OCI-LY3 (cell line): ENCODE measurements at regions not wholly inside any gene's neighbourhood (a gene's known extent, or its start where the extent isn't known, plus 50 kb on each side); places are given as distances from the start of the nearest gene placed in this dataset.

ENCODE experiments used
- H2AFZ ChIP-seq: fragments of 200-600, 300-600 bp; shearing (Covaris generic); 2 replicates; pipeline ENCODE4 v1.6.0; 2014; ENCODE audit warnings: antibody characterized with exemption, low read depth, low read length
- H3K27ac ChIP-seq: fragments of 200-600, 300-600 bp; sonication (generic); 2 replicates; pipeline ENCODE4 v1.5.1; 2014; ENCODE audit warnings: mild to moderate bottlenecking, low read length, moderate library complexity, mixed read lengths
- H3K27me3 ChIP-seq: fragments of 200-600, 300-600 bp; sonication (generic); 2 replicates; pipeline ENCODE4 v1.6.1; 2014; ENCODE audit warnings: low read depth, low read length, mixed read lengths
- H3K36me3 ChIP-seq: fragments of 200-600, 300-600 bp; sonication (generic); replicated peaks from 2 replicates; pipeline ENCODE3; 2014; ENCODE audit warnings: low read depth, low read length, mixed read lengths
- H3K4me1 ChIP-seq: fragments of 300-600, 200-600 bp; sonication (generic); 2 replicates; pipeline ENCODE4 v1.6.1; 2014; ENCODE audit warnings: low read length, mixed read lengths
- H3K4me2 ChIP-seq: fragments of 200-600, 300-600 bp; sonication (generic); 2 replicates; pipeline ENCODE4 v1.6.1; 2014; ENCODE audit warnings: low read length, mixed read lengths
- H3K4me3 ChIP-seq: fragments of 300-600, 200-600 bp; sonication (generic); 2 replicates; pipeline ENCODE4 v1.5.1; 2014; ENCODE audit warnings: antibody characterized with exemption, mild to moderate bottlenecking, low read length, moderate library complexity
- H3K79me2 ChIP-seq: fragments of 300-600, 200-600 bp; shearing (Covaris generic); 2 replicates; pipeline ENCODE4 v1.6.1; 2014; ENCODE audit warnings: mild to moderate bottlenecking, low read length, mixed read lengths
- H3K9ac ChIP-seq: fragments of 300-600, 200-600 bp; shearing (Covaris generic); 2 replicates; pipeline ENCODE4 v1.6.0; 2014; ENCODE audit warnings: mild to moderate bottlenecking, low read length, moderate library complexity
- H3K9me3 ChIP-seq: fragments of 200-600, 300-600 bp; shearing (Covaris generic); 2 replicates; pipeline ENCODE4 v1.6.1; 2014; ENCODE audit warnings: low read length, mixed read lengths; ENCODE audit not compliant: insufficient read depth
- H4K20me1 ChIP-seq: fragments of 200-600, 300-600 bp; sonication (generic); 2 replicates; pipeline ENCODE4 v1.6.1; 2016; ENCODE audit warnings: low read length, mixed read lengths; ENCODE audit not compliant: insufficient read depth
- CTCF ChIP-seq: fragments of 200-600, 300-600 bp; sonication (generic); IDR thresholded peaks from 2 replicates; pipeline ENCODE4 v1.5.1; 2014; ENCODE audit warnings: antibody characterized with exemption, low read length, low read depth
- EZH2phosphoT487 ChIP-seq: fragments of 200-600 bp; shearing (Covaris generic); IDR thresholded peaks from 2 replicates; pipeline ENCODE4 v1.6.1; 2018; ENCODE audit warnings: antibody characterized with exemption, mixed run types, low read depth

GRCh38 chr6:9266741-9267140 lies 831.4 kb upstream of the SLC35B3 start:
- Histone ChIP-seq H3K9ac (no peak overlapping the region), H3K4me2 (no peak overlapping the region), H3K4me1 (no peaks in the 10 kb centered on the region), H3K27ac (no peak overlapping the region), H3K27me3 (no peaks in the 10 kb centered on the region), H4K20me1 (no peaks in the 10 kb centered on the region), H3K36me3 (no peaks in the 10 kb centered on the region), H3K79me2 (no peaks in the 10 kb centered on the region), H3K4me3 (no peak overlapping the region), H2AFZ (no peak overlapping the region), H3K9me3 (no peaks in the 10 kb centered on the region)
- TF ChIP-seq EZH2phosphoT487: no peak
- no peak for TF ChIP-seq CTCF

GRCh38 chr6:9257215-9257614 lies 821.9 kb upstream of the SLC35B3 start:
- TF ChIP-seq EZH2phosphoT487 (no peak), CTCF (no peak)
- H3K27me3 ChIP-seq: no peaks in the 10 kb centered on the region

GRCh38 chr6:9254251-9254650 lies 818.9 kb upstream of the SLC35B3 start:
- no peaks in the 10 kb centered on the region for H3K27me3 ChIP-seq
- no peaks in the 10 kb centered on the region for H3K4me1 ChIP-seq
- TF ChIP-seq EZH2phosphoT487: no peak
- TF ChIP-seq CTCF: no peak
- no peak overlapping the region for H2AFZ ChIP-seq
- no peak overlapping the region for H3K9ac ChIP-seq
- no peaks in the 10 kb centered on the region for H3K9me3 ChIP-seq
- no peak overlapping the region for H3K27ac ChIP-seq
- H3K79me2 ChIP-seq: no peaks in the 10 kb centered on the region
- H3K36me3 ChIP-seq: no peaks in the 10 kb centered on the region
- H3K4me2 ChIP-seq: no peak overlapping the region
- H3K4me3 ChIP-seq: no peak overlapping the region
- H4K20me1 ChIP-seq: no peaks in the 10 kb centered on the region

More at GRCh38 chr6:9257215-9257614, 821.9 kb upstream of the SLC35B3 start:
- no peak overlapping the region for H3K27ac ChIP-seq
- no peaks in the 10 kb centered on the region for H3K9me3 ChIP-seq
- H3K36me3 ChIP-seq: no peaks in the 10 kb centered on the region
- no peaks in the 10 kb centered on the region for H4K20me1 ChIP-seq
- no peaks in the 10 kb centered on the region for H3K79me2 ChIP-seq
- no peak overlapping the region for H3K4me2 ChIP-seq
- no peak overlapping the region for H2AFZ ChIP-seq
- H3K4me3 ChIP-seq: no peak overlapping the region
- no peak overlapping the region for H3K9ac ChIP-seq
- H3K4me1 ChIP-seq: no peaks in the 10 kb centered on the region

GRCh38 chr6:9252799-9253198 lies 817.5 kb upstream of the SLC35B3 start:
- Histone ChIP-seq H3K9ac (no peak overlapping the region), H3K27me3 (no peaks in the 10 kb centered on the region), H3K4me3 (no peak overlapping the region), H3K4me1 (no peaks in the 10 kb centered on the region), H3K9me3 (no peaks in the 10 kb centered on the region), H3K36me3 (no peaks in the 10 kb centered on the region), H4K20me1 (no peaks in the 10 kb centered on the region), H3K4me2 (no peak overlapping the region), H3K79me2 (no peaks in the 10 kb centered on the region), H3K27ac (no peak overlapping the region), H2AFZ (no peak overlapping the region)
- TF ChIP-seq EZH2phosphoT487 (no peak), CTCF (no peak)
